Neural cell (in vitro differentiated cells): ENCODE measurements at regions not wholly inside any gene's neighbourhood (a gene's known extent, or its start where the extent isn't known, plus 50 kb on each side); places are given as distances from the start of the nearest gene placed in this dataset.

Experiments
- H2AFZ ChIP-seq: fragments of 200-600, 300-800 bp; sonication (generic), shearing (Covaris generic); 2 replicates; pipeline ENCODE4 v1.6.0; 2014; ENCODE audit warnings: low read depth, mild to moderate bottlenecking, antibody characterized with exemption, low read length, moderate library complexity
- H3F3A ChIP-seq: fragments of 200-600 bp; shearing (Covaris generic); 2 replicates; pipeline ENCODE4 v1.6.1; 2016; ENCODE audit warnings: mild to moderate bottlenecking, moderate library complexity, mixed read lengths, antibody characterized with exemption, low read length; ENCODE audit not compliant: insufficient read depth, poor library complexity, severe bottlenecking
- H3K27ac ChIP-seq: fragments of 200-600, 300-800 bp; sonication (generic), shearing (Covaris generic); 2 replicates; pipeline ENCODE4 v1.5.1; 2014; ENCODE audit warnings: mild to moderate bottlenecking, low read length, moderate library complexity
- H3K27me3 ChIP-seq: fragments of 300-800, 200-600 bp; sonication (generic), shearing (Covaris generic); 2 replicates; pipeline ENCODE4 v1.6.0; 2014; ENCODE audit warnings: mild to moderate bottlenecking, low read depth, low read length, moderate library complexity; ENCODE audit not compliant: insufficient read depth
- H3K36me3 ChIP-seq: fragments of 300-800, 200-600 bp; sonication (generic), shearing (Covaris generic); 2 replicates; pipeline ENCODE4 v1.5.1; 2014; ENCODE audit warnings: mild to moderate bottlenecking, antibody characterized with exemption, low read length, moderate library complexity; ENCODE audit not compliant: insufficient read depth
- H3K4me2 ChIP-seq: fragments of 300-800, 200-600 bp; sonication (generic), shearing (Covaris generic); 2 replicates; pipeline ENCODE4 v1.6.0; 2014; ENCODE audit warnings: mild to moderate bottlenecking, low read length
- H3K4me3 ChIP-seq: fragments of 300-800, 200-600 bp; sonication (generic), shearing (Covaris generic); 2 replicates; pipeline ENCODE4 v1.5.1; 2014; ENCODE audit warnings: mild to moderate bottlenecking, low read length, moderate library complexity
- H3K79me2 ChIP-seq: fragments of 200-600 bp; shearing (Covaris generic); replicated peaks from 2 replicates; pipeline ENCODE4 v1.6.0; 2014; ENCODE audit warnings: mild to moderate bottlenecking, low read length, moderate library complexity; ENCODE audit not compliant: insufficient read depth
- H3K9ac ChIP-seq: fragments of 300-800, 200-600 bp; sonication (generic), shearing (Covaris generic); 2 replicates; pipeline ENCODE4 v1.6.1; 2016; ENCODE audit warnings: mild to moderate bottlenecking, low read length, mixed read lengths
- H3K9me2 ChIP-seq: fragments of 200-600 bp; shearing (Covaris generic); 2 replicates; pipeline ENCODE4 v1.6.1; 2016; ENCODE audit warnings: mild to moderate bottlenecking, low read length, mixed read lengths; ENCODE audit not compliant: insufficient read depth
- H3K9me3 ChIP-seq: fragments of 200-600, 300-800 bp; sonication (generic), shearing (Covaris generic); 2 replicates; pipeline ENCODE4 v1.6.1; 2016; ENCODE audit warnings: mild to moderate bottlenecking, mixed run types, low read length, moderate library complexity, mixed read lengths
- H4K20me1 ChIP-seq: fragments of 200-600 bp; shearing (Covaris generic); 2 replicates; pipeline ENCODE4 v1.6.1; 2016; ENCODE audit warnings: mild to moderate bottlenecking, mixed run types; ENCODE audit not compliant: insufficient read depth
- CTCF ChIP-seq: fragments of 450-650 bp; IDR thresholded peaks from 2 replicates; pipeline ENCODE4 v1.5.1; 2014; ENCODE audit warnings: antibody characterized with exemption, mild to moderate bottlenecking, moderate library complexity; ENCODE audit not compliant: poor library complexity, severe bottlenecking
- EP300 ChIP-seq: fragments of 450-650 bp; conservative IDR thresholded peaks from 2 replicates; pipeline ENCODE4 v1.6.1; 2014; ENCODE audit warnings: antibody characterized with exemption, mild to moderate bottlenecking, moderate library complexity; ENCODE audit not compliant: poor library complexity, severe bottlenecking
- EZH2 ChIP-seq: fragments of 200-600, 300-800 bp; shearing (Covaris generic), sonication (generic); IDR thresholded peaks from 2 replicates; pipeline ENCODE4 v1.6.1; 2014; ENCODE audit warnings: antibody characterized with exemption, low read length, borderline replicate concordance, mild to moderate bottlenecking; ENCODE audit not compliant: insufficient read depth, poor library complexity, severe bottlenecking
- MXI1 ChIP-seq: fragments of 450-650 bp; conservative IDR thresholded peaks from 2 replicates; pipeline ENCODE4 v1.6.1; 2014; ENCODE audit warnings: antibody characterized with exemption, mild to moderate bottlenecking; ENCODE audit not compliant: poor library complexity, severe bottlenecking
- POLR2AphosphoS5 ChIP-seq: IDR thresholded peaks from 2 replicates; pipeline ENCODE4 v1.6.1; 2012
- RAD21 ChIP-seq: fragments of 450-650 bp; conservative IDR thresholded peaks from 2 replicates; pipeline ENCODE4 v1.6.1; 2014; ENCODE audit warnings: antibody characterized with exemption, mild to moderate bottlenecking, moderate library complexity
- REST ChIP-seq: IDR thresholded peaks from 2 replicates; pipeline ENCODE4 v1.6.1; 2012; ENCODE audit warnings: borderline replicate concordance
- SMC3 ChIP-seq: fragments of 450-650 bp; conservative IDR thresholded peaks from 2 replicates; pipeline ENCODE4 v1.6.1; 2014; ENCODE audit warnings: antibody characterized with exemption, mild to moderate bottlenecking, moderate library complexity; ENCODE audit not compliant: poor library complexity
- TAF1 ChIP-seq: IDR thresholded peaks from 2 replicates; pipeline ENCODE4 v1.6.1; 2012; ENCODE audit warnings: low read depth

GRCh38 chr2:152815634-152816257 lies 97.3 kb downstream of the ARL6IP6 start:
- TF ChIP-seq MXI1 (no peak), SMC3 (no peak), TAF1 (no peak), EZH2 (no peak), POLR2AphosphoS5 (no peak), CTCF (no peak), RAD21 (no peak), EP300 (no peak), REST (no peak)
- H3F3A ChIP-seq: no peaks in the 10 kb centered on the region
- H3K9me2 ChIP-seq: no peaks in the 10 kb centered on the region
- H3K4me2 ChIP-seq: no peak overlapping the region
- H3K27ac ChIP-seq: no peak overlapping the region
- H4K20me1 ChIP-seq: no peaks in the 10 kb centered on the region
- H3K27me3 ChIP-seq: no peaks in the 10 kb centered on the region
- no peaks in the 10 kb centered on the region for H3K36me3 ChIP-seq
- no peak overlapping the region for H2AFZ ChIP-seq
- H3K9ac ChIP-seq: no peak overlapping the region
- no peaks in the 10 kb centered on the region for H3K9me3 ChIP-seq
- H3K4me3 ChIP-seq: no peak overlapping the region
- H3K79me2 ChIP-seq: no peaks in the 10 kb centered on the region

GRCh38 chr2:152814475-152815030 lies 96.1 kb downstream of the ARL6IP6 start:
- Histone ChIP-seq H3K79me2 (no peaks in the 10 kb centered on the region), H3K4me3 (no peak overlapping the region), H3K4me2 (no peak overlapping the region), H4K20me1 (no peaks in the 10 kb centered on the region), H3K36me3 (no peaks in the 10 kb centered on the region), H3K27ac (no peak overlapping the region), H3K9me3 (no peaks in the 10 kb centered on the region), H3K27me3 (no peaks in the 10 kb centered on the region), H2AFZ (no peak overlapping the region), H3K9me2 (no peaks in the 10 kb centered on the region), H3K9ac (no peak overlapping the region), H3F3A (no peaks in the 10 kb centered on the region)
- no peak for TF ChIP-seq RAD21
- no peak for TF ChIP-seq TAF1
